ENCODE measurements at regions not wholly inside any gene's neighbourhood (a gene's known extent, or its start where the extent isn't known, plus 50 kb on each side); places are given as distances from the start of the nearest gene placed in this dataset.
A peak's percentile ranks its signal among the peaks of the same experiment; 100 is the strongest.
"Not testable (repeated sequence)": the region's sequence is repeated elsewhere in the genome, so short reads cannot be mapped to it uniquely, and the experiment has no call there.

DNA sequence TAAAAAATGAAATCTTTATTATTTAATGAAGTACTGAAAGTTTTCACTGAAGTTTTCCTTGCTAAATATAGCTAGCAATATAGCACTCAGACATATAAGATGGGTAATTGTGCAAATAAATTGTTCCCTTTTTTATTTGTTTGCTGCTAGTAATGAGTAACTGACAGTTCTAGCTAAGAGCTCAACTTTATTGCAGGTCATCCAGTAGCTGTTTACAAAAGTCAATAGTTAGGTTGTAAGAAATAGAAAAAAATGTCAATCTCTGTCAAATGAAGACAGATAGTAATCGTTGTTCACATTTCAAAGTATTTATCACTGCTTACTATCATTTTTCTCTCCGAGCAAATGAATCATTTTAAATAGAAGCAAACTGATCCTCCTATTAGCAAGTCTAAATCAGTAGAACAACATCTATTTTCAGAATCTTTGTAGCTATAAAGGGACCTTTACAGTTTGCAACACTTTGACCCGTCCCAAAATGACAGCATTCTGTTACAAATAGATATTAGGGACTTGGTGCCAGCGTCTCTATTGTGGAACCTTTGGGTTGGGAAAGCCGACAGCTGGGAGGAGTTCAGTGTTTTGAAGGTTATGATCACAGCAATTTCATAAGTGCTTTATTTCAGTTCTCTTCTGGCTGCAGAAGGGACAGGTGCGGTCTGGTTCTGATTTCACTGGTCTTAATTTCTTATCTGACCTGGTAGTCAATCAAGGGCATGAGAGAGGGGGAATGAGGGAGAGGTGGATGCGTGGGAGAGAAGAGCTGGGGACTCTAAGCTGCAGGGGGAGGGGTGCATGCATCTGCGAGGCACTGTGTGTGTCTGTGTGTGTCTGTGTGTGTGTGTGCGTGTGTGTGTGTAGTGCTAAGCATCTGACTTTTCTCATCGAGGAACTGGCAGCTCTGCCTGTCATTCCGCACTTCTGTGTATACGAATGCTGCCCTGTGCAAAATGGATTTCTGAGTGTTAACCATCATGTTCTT is 227.9 kb upstream of the PITX2 start:
- DNase-seq: peak; percentile 75

DNA sequence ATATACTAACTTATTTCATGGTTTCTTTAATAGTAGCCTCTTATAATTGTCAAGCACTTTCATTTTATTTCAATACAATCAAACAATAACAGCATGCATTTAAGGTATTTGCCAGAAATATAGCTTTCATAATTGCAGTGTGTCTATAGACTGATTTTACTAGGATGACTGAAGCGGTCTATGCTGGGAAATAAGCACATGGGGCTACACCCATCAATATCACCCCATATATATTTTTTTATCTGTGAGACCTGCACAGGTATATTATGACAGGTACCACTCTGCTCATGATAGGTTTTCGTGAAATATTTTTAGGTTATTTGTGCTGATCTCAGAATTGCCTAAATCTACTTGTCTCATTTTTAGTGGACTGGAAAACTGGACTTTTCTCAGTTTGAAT is 229.1 kb upstream of the PITX2 start:
- DNase-seq: no peak

- DNase-seq: no peak
Measured at GRCh38 chr4:110852793-110853192, 229.9 kb upstream of the PITX2 start.

GRCh38 chr4:110853242-110853641 is 230.4 kb upstream of the PITX2 start:
- DNase-seq: no peak

DNA sequence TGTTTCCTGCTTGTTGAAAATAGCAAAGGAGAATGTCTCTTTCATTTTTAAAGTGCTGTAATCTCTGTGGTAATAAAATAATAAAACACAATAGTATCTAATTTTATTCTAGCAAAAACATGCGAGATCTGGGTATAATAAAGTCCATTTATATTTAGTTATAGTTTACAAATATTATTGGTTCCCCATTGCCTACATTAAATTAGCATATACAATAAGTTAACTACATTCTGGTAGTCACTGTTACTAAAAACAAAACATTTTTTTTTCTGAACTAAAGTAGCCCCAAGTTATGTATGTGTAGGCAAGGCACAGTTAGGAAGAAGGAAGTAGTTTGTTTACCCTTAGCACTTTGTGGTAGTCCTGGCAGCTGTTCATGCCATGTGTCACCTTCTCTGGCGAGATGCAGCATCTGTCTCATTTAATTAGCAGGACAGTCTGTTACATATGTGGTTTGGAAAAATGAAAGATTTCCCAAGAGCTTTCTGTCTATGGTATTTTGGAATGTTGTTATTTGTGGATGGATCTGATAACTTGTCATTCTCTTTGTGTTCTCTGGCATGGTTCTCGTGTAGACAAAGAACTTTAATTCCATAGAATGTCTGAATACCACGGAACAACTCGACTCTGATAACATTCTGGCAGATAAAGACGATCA is 231.3 kb upstream of the PITX2 start:
- DNase-seq: peak; percentile 54

GRCh38 chr4:110860125-110860524 is 237.2 kb upstream of the PITX2 start:
- DNase-seq: no peak

GRCh38 chr4:110860901-110861300 is 238.0 kb upstream of the PITX2 start:
- DNase-seq: no peak

- DNase-seq: no peak
Measured at GRCh38 chr4:110865611-110866259, 242.9 kb upstream of the PITX2 start.

DNA sequence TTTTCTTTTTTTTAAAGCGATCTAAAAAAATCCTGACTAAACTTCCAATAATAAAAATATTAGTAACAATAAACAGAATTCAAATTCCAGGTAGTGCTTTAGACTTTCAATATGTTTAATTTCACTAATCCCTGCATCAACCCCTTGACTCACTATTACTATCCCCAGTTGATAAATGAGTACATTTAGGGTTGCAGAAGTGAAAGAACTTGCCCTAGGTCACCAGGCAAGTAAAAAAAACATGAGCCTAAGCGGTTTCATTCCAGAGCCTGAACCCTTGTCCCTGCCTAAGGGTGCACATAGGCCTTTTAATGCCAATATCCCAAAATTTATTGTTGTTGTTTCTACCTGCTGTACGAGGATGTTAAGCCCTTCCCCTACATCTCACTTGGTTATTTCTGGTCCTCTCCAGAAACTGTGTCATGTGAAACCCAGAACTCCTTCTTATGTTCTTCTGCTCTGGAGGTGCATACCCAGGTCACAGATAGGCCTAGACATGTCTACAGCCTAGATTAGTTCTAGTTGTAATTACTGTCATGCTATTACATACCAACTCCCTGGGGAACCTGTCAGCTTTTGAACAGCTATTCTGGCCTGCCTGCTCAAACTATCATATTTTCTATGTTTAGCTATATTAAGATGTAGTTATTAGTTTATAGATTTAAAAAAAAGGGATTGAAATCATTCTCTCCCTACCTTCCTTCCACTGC is 244.5 kb upstream of the PITX2 start:
- no peak for DNase-seq

GRCh38 chr4:110867981-110868720 is 245.3 kb upstream of the PITX2 start:
- no peak for DNase-seq

DNA sequence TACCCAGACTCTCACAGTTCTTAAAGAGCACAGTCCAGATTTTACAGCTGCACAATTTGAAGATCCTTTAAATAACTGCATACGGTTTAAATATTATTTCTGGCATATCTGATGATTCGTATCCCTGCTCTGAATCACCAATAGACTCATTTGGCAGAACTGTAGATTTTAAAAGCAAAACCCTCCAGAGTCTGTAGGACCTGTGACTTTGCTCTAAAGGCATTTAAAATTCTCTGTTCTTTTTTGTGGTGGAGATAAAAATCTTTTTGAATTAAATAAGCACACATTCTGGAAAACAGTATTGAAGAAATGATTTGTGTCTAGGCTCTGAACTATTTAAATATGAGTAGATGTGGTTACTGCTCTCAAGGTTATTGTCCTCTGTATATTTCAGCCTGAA is 246.2 kb upstream of the PITX2 start:
- no peak for DNase-seq

- DNase-seq: peak; percentile 80
Measured at GRCh38 chr4:110869862-110870572, 247.1 kb upstream of the PITX2 start.

- not testable (repeated sequence) for DNase-seq
Measured at GRCh38 chr4:110876214-110876613, 253.3 kb upstream of the PITX2 start.

GRCh38 chr4:110876866-110877265 is 254.0 kb upstream of the PITX2 start:
- no peak for DNase-seq

- DNase-seq: no peak
Measured at GRCh38 chr4:110877778-110878370, 255.0 kb upstream of the PITX2 start.

GRCh38 chr4:110878413-110878812 is 255.5 kb upstream of the PITX2 start:
- DNase-seq: no peak

DNA sequence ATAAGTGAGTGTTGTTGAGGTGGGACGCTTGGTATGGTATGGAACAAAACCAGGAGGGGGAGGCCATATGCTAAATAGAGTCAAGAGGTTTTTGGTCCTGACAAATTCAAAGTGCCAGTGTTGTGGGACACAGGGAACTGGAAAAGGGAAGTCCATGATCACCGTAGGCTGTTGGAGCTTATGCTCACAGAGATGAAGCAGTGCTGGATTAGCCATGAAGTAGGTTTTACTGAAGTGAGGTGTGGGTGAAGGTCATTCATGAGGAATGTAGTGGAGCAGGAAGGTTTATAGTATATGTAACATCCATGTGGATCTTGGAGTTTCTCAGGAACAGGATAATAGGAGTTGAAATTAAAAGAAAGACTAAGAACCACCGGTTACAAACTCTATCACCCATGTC is 256.1 kb upstream of the PITX2 start:
- DNase-seq: no peak

- no peak for DNase-seq
Measured at GRCh38 chr4:110886270-110886669, 263.4 kb upstream of the PITX2 start.

- DNase-seq: no peak
Measured at GRCh38 chr4:110886856-110887255, 264.0 kb upstream of the PITX2 start.

- DNase-seq: no peak
Measured at GRCh38 chr4:110897784-110898183, 274.9 kb upstream of the PITX2 start.

DNA sequence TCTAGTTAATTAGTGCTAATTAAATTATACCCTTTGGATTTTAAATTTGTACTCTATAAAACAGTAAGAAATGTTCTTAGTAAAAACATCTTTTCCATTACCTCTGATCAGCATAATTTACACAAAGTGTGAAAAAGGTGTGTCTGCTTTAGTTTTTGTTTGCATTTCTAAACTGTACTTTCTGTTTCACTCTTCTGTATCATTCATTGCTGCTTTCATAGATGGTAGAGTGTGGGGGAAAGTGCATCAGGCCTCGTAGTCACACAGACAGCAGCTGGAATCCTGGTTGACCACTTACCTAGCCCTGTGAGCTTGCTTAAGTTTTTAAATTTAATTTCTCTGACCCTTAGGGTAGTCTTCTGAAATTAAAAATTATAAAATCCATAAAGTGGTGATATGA is 275.4 kb upstream of the PITX2 start:
- peak; percentile 13 for DNase-seq

Data from DMS53 (cell line).